Spleen (tissue), 11 donors: ENCODE measurements at regions not wholly inside any gene's neighbourhood (a gene's known extent, or its start where the extent isn't known, plus 50 kb on each side); places are given as distances from the start of the nearest gene placed in this dataset.

Source experiments
- DNase-seq: peaks from one replicate; pipeline ENCODE4 v3.0.0-alpha.2; 2020
- H3K27ac ChIP-seq, 8 donors: fragments of 200-600 bp; sonication (generic) in 7 of 8; 1 replicate in 4 of 8; 2 replicates in 4 of 8; pipeline versions ENCODE4 v1.5.0 to v1.8.0; 2016 to 2021; ENCODE audit warnings: inconsistent platforms in 4 of 8, mild to moderate bottlenecking in 4 of 8, moderate library complexity in 1 of 8
- H3K27me3 ChIP-seq, 7 donors: fragments of 200-600 bp; sonication (generic) in 6 of 7; replicated peaks in 1 of 7; 1 replicate in 4 of 7; 2 replicates in 3 of 7; pipeline versions ENCODE4 v1.5.0 to v1.8.0; 2016 to 2021; ENCODE audit warnings: inconsistent platforms in 3 of 7, mild to moderate bottlenecking in 1 of 7
- H3K36me3 ChIP-seq, 6 donors: fragments of 200-600 bp; sonication (generic) in 5 of 6; 1 replicate in 4 of 6; 2 replicates in 2 of 6; pipeline versions ENCODE4 v1.5.0 to v1.8.0; 2016 to 2021; ENCODE audit warnings: inconsistent platforms in 2 of 6
- H3K4me1 ChIP-seq, 6 donors: fragments of 200-600 bp; sonication (generic) in 5 of 6; 1 replicate in 3 of 6; 2 replicates in 3 of 6; pipeline versions ENCODE4 v1.5.0 to v1.8.0; 2016 to 2021; ENCODE audit warnings: inconsistent platforms in 3 of 6
- H3K4me3 ChIP-seq, 8 donors: fragments of 200-600 bp; sonication (generic) in 7 of 8; 1 replicate in 4 of 8; 2 replicates in 4 of 8; pipeline versions ENCODE4 v1.5.0 to v1.8.0; 2016 to 2021; ENCODE audit warnings: inconsistent platforms in 4 of 8, mild to moderate bottlenecking in 4 of 8, moderate library complexity in 2 of 8
- H3K9me3 ChIP-seq, 8 donors: fragments of 200-600 bp; sonication (generic) in 7 of 8; 1 replicate in 4 of 8; 2 replicates in 4 of 8; pipeline versions ENCODE4 v1.5.0 to v1.8.0; 2016 to 2021; ENCODE audit warnings: inconsistent platforms in 4 of 8
- POLR2A ChIP-seq, 3 donors: fragments of 450-650 bp; IDR thresholded peaks; one replicate each; pipeline ENCODE4 v1.5.1; 2017; ENCODE audit warnings: antibody characterized with exemption in 3 of 3, mild to moderate bottlenecking in 1 of 3
- POLR2AphosphoS5 ChIP-seq, 3 donors: sonication (generic); formaldehyde crosslinking; IDR thresholded peaks; one replicate each; pipeline ENCODE4 v1.5.1; 2017; ENCODE audit warnings: antibody characterized with exemption in 3 of 3
- whole genome bisulfite sequencing, 5 donors: extraction: QIAGEN DNeasy Blood & Tissue Kit in 3 of 5; methylation state at CpG; one replicate each; pipeline versions ENCODE4 v1.1.5 to v1.1.7; 2013 to 2018; 5-methylcytosine and 5-hydroxymethylcytosine counted together
- intact Hi-C: fragments of 100-400 bp; cut with DNase I; formaldehyde crosslinking; loops from one replicate; pipeline ENCODE4 v1.15.0; 2023; ENCODE audit warnings: low total_unique reads
- TF ChIP-seq, protein P1 (sequence below), 11 experiments: fragments of 200-600 bp in 7 of 11; fragments of 450-650 bp in 4 of 11; sonication (generic) in 4 of 11; IDR thresholded peaks in 8 of 11; conservative IDR thresholded peaks in 3 of 11; 1 replicate in 7 of 11; 2 replicates in 4 of 11; pipeline versions ENCODE4 v1.4.0 to v1.8.0; 2016 to 2021; ENCODE audit warnings: antibody characterized with exemption in 11 of 11, inconsistent platforms in 4 of 11, mild to moderate bottlenecking in 1 of 11
- donor health status: healthy with polysubstance abuse.
- donor health status: DM: no; HTN: no; CAD: no; lungs with moderate emphysema.
- donor health status: DM: no; HTN: no; CAD: no.
- donor health status: Bipolar disorder and iron deficiency.
- donor health status: healthy.
- donor health status: DM: no; HTN: no; CAD: no.
- donor health status: DM: yes; HTN: yes; CAD: no.

GRCh38 chr2:111667001-111667400 is 217.0 kb downstream of the ANAPC1 start:
- H3K36me3 ChIP-seq = no peaks in the 10 kb centered on the region
- H3K27ac ChIP-seq = peak overlapping the region in 1 of 8 donors; percentile 2
- H3K9me3 ChIP-seq = no peaks in the 10 kb centered on the region
- peaks cover 0 to 38% (median 16%) of the 10 kb centered on the region in 6 donors for H3K4me1 ChIP-seq
- no peak for DNase-seq
- no peak overlapping the region for H3K4me3 ChIP-seq
- WGBS, 5 donors = 81 to 96% (median 83%) methylated on average over 8 of the region's 8 CpGs
- no peaks in the 10 kb centered on the region for H3K27me3 ChIP-seq
- intact Hi-C loops = no loop called here
- no peak for TF ChIP-seq POLR2AphosphoS5 (IDR thresholded peaks at IDR 0.05)
- TF ChIP-seq, protein P1, sequence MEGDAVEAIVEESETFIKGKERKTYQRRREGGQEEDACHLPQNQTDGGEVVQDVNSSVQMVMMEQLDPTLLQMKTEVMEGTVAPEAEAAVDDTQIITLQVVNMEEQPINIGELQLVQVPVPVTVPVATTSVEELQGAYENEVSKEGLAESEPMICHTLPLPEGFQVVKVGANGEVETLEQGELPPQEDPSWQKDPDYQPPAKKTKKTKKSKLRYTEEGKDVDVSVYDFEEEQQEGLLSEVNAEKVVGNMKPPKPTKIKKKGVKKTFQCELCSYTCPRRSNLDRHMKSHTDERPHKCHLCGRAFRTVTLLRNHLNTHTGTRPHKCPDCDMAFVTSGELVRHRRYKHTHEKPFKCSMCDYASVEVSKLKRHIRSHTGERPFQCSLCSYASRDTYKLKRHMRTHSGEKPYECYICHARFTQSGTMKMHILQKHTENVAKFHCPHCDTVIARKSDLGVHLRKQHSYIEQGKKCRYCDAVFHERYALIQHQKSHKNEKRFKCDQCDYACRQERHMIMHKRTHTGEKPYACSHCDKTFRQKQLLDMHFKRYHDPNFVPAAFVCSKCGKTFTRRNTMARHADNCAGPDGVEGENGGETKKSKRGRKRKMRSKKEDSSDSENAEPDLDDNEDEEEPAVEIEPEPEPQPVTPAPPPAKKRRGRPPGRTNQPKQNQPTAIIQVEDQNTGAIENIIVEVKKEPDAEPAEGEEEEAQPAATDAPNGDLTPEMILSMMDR (IDR thresholded peaks at IDR 0.05 in 8 of 11, conservative IDR thresholded peaks at IDR 0.05 in 3 of 11) = no peak
- no peak for TF ChIP-seq POLR2A (IDR thresholded peaks at IDR 0.05)

- Histone ChIP-seq H3K36me3 (no peaks in the 10 kb centered on the region), H3K27me3 (no peaks in the 10 kb centered on the region), H3K9me3 (no peaks in the 10 kb centered on the region), H3K4me1 (peaks cover 0 to 31% (median 12%) of the 10 kb centered on the region in 6 donors), H3K27ac (peak overlapping the region in 2 of 8 donors; percentile 2 to 14), H3K4me3 (no peak overlapping the region)
- 62 to 89% (median 73%) methylated on average over 3 of the region's 3 CpGs for WGBS, 5 donors
- DNase-seq = no peak
- intact Hi-C loops = no loop called here
- TF ChIP-seq POLR2AphosphoS5 (IDR thresholded peaks at IDR 0.05) (no peak), POLR2A (IDR thresholded peaks at IDR 0.05) (no peak)
- TF ChIP-seq, protein P1 (IDR thresholded peaks at IDR 0.05 in 8 of 11, conservative IDR thresholded peaks at IDR 0.05 in 3 of 11) = peak in 9 of 11 experiments; percentile 16 to 62 (median 50)
Observed at GRCh38 chr2:111667542-111668273, 216.3 kb downstream of the ANAPC1 start.

- TF ChIP-seq, protein P1 (IDR thresholded peaks at IDR 0.05 in 8 of 11, conservative IDR thresholded peaks at IDR 0.05 in 3 of 11) = no peak
- TF ChIP-seq POLR2AphosphoS5 (IDR thresholded peaks at IDR 0.05) (peak in 1 of 3 donors; percentile 48), POLR2A (IDR thresholded peaks at IDR 0.05) (no peak)
- no peak for DNase-seq
- no peak overlapping the region for H3K4me3 ChIP-seq
- peak overlapping the region in 1 of 8 donors; percentile 2 for H3K27ac ChIP-seq
- intact Hi-C loops = no loop called here
- no peaks in the 10 kb centered on the region for H3K9me3 ChIP-seq
- 91 to 96% (median 92%) methylated on average over 4 of the region's 4 CpGs for WGBS, 5 donors
- no peaks in the 10 kb centered on the region for H3K36me3 ChIP-seq
- no peaks in the 10 kb centered on the region for H3K27me3 ChIP-seq
- peaks cover 0 to 26% (median 11%) of the 10 kb centered on the region in 6 donors for H3K4me1 ChIP-seq
Observed at GRCh38 chr2:111668274-111668616, 215.7 kb downstream of the ANAPC1 start.

DNA sequence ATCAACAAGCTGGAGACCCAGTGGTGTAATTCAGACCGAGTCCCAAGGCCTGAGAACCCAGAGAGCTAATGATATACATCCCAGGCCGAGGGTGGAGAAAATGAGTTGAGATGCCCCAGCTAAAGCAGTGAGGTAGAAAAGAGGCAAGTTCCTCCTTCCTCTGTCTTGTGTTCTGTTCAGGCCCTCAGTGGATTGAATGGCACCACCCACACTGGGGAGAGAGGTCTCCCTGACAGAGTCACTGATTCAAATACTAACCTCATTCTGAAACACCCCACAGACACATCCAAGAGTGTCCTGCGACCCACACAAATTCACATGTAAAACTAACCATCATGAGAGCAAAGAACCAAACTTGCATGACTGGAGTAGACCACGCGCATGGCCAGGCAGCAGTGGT is 215.3 kb downstream of the ANAPC1 start:
- peaks cover 0 to 30% (median 11%) of the 10 kb centered on the region in 6 donors for H3K4me1 ChIP-seq
- H3K36me3 ChIP-seq = no peaks in the 10 kb centered on the region
- H3K27ac ChIP-seq = no peak overlapping the region
- H3K27me3 ChIP-seq = no peaks in the 10 kb centered on the region
- no peaks in the 10 kb centered on the region for H3K9me3 ChIP-seq
- no peak overlapping the region for H3K4me3 ChIP-seq
- 85 to 88% (median 87%) methylated on average over 5 of the region's 5 CpGs for WGBS, 5 donors
- DNase-seq = no peak
- intact Hi-C loops = no loop called here
- no peak for TF ChIP-seq POLR2A (IDR thresholded peaks at IDR 0.05)
- TF ChIP-seq, protein P1 (IDR thresholded peaks at IDR 0.05 in 8 of 11, conservative IDR thresholded peaks at IDR 0.05 in 3 of 11) = no peak
- TF ChIP-seq POLR2AphosphoS5 (IDR thresholded peaks at IDR 0.05) = no peak
